ENCODE measurements at regions not wholly inside any gene's neighbourhood (a gene's known extent, or its start where the extent isn't known, plus 50 kb on each side); places are given as distances from the start of the nearest gene placed in this dataset.

DNA sequence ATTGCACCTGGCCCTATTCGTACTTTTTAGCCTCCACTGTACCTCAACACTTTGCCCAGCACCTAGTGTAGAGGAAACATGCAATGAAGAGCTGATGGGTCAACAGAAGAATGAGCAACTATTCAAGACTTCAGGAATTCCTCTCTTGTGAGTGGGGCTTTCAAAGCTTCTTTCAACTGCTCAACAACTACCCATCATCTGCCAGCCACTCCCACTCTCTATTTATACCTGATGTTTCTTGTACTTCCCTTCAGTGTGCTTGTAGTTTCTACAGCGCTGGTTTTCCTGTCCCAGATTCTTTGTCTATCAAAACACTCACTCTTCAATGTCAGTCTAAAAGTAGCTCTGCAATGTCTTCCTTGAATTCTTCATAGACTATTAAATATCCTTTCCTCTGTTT is 168.3 kb upstream of the LPP start:
- no peak overlapping the region for H3K9ac ChIP-seq (ENCODE audit: low read length)
- no peak overlapping the region for H3K4me3 ChIP-seq (ENCODE audit: low read depth in 1 of 2, low read length in 2 of 2)
- no peaks in the 10 kb centered on the region for H3K36me3 ChIP-seq (ENCODE audit: insufficient read depth, low read length)
- no peaks in the 10 kb centered on the region for H3K9me3 ChIP-seq (ENCODE audit: low read length)
- H3K4me1 ChIP-seq (ENCODE audit: insufficient read depth, low read length): no peaks in the 10 kb centered on the region
- H3K27ac ChIP-seq (ENCODE audit: low read depth, low read length): no peak overlapping the region
- no peaks in the 10 kb centered on the region for H3K27me3 ChIP-seq (ENCODE audit: control insufficient read depth in 1 of 2, insufficient read depth in 2 of 2, low read length in 2 of 2)

DNA sequence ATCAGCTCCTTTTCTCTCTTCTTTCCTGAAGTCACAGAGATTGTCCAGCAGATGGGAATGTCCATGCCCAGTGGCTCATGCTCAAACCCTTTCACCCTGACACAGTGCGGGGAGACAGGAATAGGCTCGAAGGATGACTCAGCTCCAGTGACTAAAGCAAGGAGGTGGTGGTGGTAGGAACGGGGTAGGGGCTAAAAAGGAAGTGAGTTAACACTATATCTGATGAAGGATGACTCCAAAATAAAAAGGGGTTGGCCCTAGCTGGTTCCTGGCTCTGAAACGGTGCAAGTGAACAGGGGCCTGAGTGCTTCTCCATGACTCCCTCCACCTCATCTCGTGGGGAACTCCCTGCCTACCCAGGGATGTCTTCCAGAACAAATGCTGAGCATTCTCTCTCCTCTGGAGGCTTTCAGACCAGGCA is 167.4 kb upstream of the LPP start:
- no peaks in the 10 kb centered on the region for H3K4me1 ChIP-seq (ENCODE audit: insufficient read depth, low read length)
- no peak overlapping the region for H3K27ac ChIP-seq (ENCODE audit: low read depth, low read length)
- no peak overlapping the region for H3K9ac ChIP-seq (ENCODE audit: low read length)
- H3K36me3 ChIP-seq (ENCODE audit: insufficient read depth, low read length): no peaks in the 10 kb centered on the region
- no peak overlapping the region for H3K4me3 ChIP-seq (ENCODE audit: low read depth in 1 of 2, low read length in 2 of 2)
- no peaks in the 10 kb centered on the region for H3K9me3 ChIP-seq (ENCODE audit: low read length)
- no peaks in the 10 kb centered on the region for H3K27me3 ChIP-seq (ENCODE audit: control insufficient read depth in 1 of 2, insufficient read depth in 2 of 2, low read length in 2 of 2)

DNA sequence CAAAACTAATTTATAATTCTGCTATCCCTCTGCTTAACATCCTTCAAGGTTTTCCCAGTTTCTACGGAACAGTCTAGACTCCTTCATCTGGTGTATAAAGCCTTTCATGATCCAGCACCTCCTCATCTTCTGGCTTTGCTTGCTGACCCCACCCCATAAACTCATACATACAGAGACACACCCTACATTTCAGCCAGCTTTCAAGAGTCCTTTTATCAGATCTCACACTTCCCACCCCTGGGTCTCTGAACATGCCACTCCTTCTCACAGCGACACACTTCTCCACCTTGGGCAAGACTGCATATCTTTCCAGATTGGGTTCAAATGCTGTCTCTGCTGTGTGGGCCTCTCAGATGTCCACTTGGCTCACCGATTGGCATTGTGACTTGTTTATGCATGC is 166.8 kb upstream of the LPP start:
- Histone ChIP-seq H3K9me3 (ENCODE audit: low read length) (no peaks in the 10 kb centered on the region), H3K4me3 (ENCODE audit: low read depth in 1 of 2, low read length in 2 of 2) (no peak overlapping the region), H3K27me3 (ENCODE audit: control insufficient read depth in 1 of 2, insufficient read depth in 2 of 2, low read length in 2 of 2) (no peaks in the 10 kb centered on the region), H3K36me3 (ENCODE audit: insufficient read depth, low read length) (no peaks in the 10 kb centered on the region), H3K9ac (ENCODE audit: low read length) (no peak overlapping the region), H3K4me1 (ENCODE audit: insufficient read depth, low read length) (no peaks in the 10 kb centered on the region), H3K27ac (ENCODE audit: low read depth, low read length) (no peak overlapping the region)

DNA sequence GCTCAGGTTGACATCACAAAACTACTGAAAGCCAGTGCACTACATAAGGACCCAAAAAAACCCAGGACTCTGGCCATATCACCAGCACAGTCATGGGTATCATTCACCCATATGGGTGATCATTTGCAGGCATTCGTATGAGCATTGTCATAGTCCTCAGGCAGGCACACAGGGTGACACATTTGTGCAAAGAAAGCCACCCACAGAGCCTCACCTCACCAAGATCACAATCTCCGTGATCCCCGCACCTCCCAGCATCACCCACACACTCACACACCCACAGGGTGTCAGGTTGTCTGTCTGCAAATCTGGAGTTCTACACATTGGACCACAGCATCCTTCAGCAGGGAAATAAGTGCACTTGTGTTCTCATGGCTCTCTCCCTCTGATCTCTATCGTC is 166.0 kb upstream of the LPP start:
- Histone ChIP-seq H3K4me3 (ENCODE audit: low read depth in 1 of 2, low read length in 2 of 2) (no peak overlapping the region), H3K27ac (ENCODE audit: low read depth, low read length) (no peak overlapping the region), H3K9ac (ENCODE audit: low read length) (no peak overlapping the region), H3K27me3 (ENCODE audit: control insufficient read depth in 1 of 2, insufficient read depth in 2 of 2, low read length in 2 of 2) (no peaks in the 10 kb centered on the region), H3K9me3 (ENCODE audit: low read length) (no peaks in the 10 kb centered on the region), H3K4me1 (ENCODE audit: insufficient read depth, low read length) (no peaks in the 10 kb centered on the region), H3K36me3 (ENCODE audit: insufficient read depth, low read length) (no peaks in the 10 kb centered on the region)

DNA sequence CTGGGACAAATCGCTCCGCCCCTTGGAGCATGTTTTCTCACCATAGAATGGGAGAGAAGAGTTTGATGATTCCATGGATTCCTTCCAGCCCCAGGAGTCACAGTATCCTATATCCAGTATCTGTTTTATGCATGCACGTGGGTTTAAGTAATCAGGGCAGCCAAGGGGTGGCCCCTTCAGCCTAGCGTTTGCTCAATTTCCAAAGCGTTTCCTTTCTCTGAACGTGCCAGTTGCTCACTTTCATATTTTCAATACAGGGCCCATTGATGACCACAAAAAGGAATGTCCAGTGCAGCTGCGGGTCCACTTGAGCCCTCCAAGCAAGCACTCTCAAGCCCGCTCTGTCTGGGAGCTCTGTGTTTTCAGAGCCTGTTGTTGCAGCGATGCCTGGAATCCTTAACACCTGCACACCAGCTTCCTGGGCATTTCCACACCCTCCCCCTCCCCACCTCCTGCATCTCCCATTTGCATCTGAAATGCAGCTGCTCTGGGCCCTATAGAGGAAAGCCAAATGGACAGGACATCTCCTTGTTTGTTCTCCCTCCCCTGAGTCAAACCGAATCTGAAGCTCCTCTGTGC is 164.3 kb upstream of the LPP start:
- no peak overlapping the region for H3K9ac ChIP-seq (ENCODE audit: low read length)
- no peak overlapping the region for H3K27ac ChIP-seq (ENCODE audit: low read depth, low read length)
- no peaks in the 10 kb centered on the region for H3K4me1 ChIP-seq (ENCODE audit: insufficient read depth, low read length)
- no peaks in the 10 kb centered on the region for H3K9me3 ChIP-seq (ENCODE audit: low read length)
- H3K4me3 ChIP-seq (ENCODE audit: low read depth in 1 of 2, low read length in 2 of 2): no peak overlapping the region
- H3K27me3 ChIP-seq (ENCODE audit: control insufficient read depth in 1 of 2, insufficient read depth in 2 of 2, low read length in 2 of 2): no peaks in the 10 kb centered on the region
- H3K36me3 ChIP-seq (ENCODE audit: insufficient read depth, low read length): no peaks in the 10 kb centered on the region

DNA sequence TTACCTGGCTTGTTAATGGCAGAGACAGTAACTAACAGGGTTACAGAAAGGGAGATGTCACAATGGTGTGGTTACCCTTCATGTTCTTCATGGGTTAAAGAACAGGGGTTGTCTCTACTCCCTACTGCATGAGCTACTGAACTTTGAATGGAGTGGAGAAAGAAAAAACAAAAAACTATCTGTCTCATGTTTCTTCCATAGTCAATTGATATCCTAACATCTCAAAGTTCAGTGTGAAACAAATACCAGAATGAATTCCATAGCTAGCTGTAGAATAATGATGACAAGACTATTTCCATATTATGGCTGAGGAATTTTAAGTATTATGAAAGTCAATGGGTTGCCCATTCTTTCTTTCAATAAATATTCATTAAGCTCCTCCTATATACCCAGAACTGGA is 161.3 kb upstream of the LPP start:
- no peak overlapping the region for H3K9ac ChIP-seq (ENCODE audit: low read length)
- no peaks in the 10 kb centered on the region for H3K36me3 ChIP-seq (ENCODE audit: insufficient read depth, low read length)
- H3K27ac ChIP-seq (ENCODE audit: low read depth, low read length): no peak overlapping the region
- H3K4me3 ChIP-seq (ENCODE audit: low read depth in 1 of 2, low read length in 2 of 2): no peak overlapping the region
- no peaks in the 10 kb centered on the region for H3K9me3 ChIP-seq (ENCODE audit: low read length)
- no peaks in the 10 kb centered on the region for H3K4me1 ChIP-seq (ENCODE audit: insufficient read depth, low read length)
- H3K27me3 ChIP-seq (ENCODE audit: control insufficient read depth in 1 of 2, insufficient read depth in 2 of 2, low read length in 2 of 2): no peaks in the 10 kb centered on the region

DNA sequence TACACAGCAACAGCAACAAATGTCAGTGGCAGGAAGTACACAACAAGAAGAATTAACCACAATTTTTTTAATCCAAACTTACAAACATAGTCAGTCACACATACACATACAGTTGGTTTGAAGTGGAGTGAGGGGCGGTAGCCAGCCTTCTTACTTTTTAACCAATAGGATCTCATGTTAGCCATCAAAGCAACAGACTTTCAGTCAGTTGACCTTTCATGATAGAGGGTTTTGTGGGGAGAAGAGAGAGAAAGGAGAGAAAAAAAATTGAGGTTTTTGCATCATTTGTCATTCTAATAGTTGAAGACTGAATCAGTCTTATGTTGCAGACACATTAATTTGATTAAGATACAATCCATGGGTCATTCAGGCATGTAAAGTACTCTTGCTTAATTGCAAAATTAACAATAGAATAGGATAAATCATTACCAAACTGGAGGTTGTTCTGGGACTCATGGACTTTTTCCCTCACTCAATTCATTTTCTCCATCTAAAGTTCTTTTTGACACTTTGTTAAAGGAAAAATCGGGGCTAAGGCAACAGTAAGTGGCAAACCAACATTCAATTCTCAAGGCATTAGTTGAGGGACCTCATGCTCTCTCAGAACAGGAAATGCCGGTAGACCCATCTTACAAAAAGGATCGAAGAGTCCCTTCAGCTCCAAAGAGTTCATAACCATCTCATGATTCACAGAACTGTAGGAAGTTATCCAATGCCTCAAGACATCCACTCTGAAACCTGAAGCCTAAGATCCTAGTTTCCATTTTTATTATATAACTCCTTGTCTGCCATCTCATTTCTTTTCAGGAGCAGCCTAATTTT is 159.5 kb upstream of the LPP start:
- H3K27me3 ChIP-seq (ENCODE audit: control insufficient read depth in 1 of 2, insufficient read depth in 2 of 2, low read length in 2 of 2): no peaks in the 10 kb centered on the region
- H3K36me3 ChIP-seq (ENCODE audit: insufficient read depth, low read length): no peaks in the 10 kb centered on the region
- no peak overlapping the region for H3K9ac ChIP-seq (ENCODE audit: low read length)
- H3K27ac ChIP-seq (ENCODE audit: low read depth, low read length): no peak overlapping the region
- H3K4me3 ChIP-seq (ENCODE audit: low read depth in 1 of 2, low read length in 2 of 2): no peak overlapping the region
- no peaks in the 10 kb centered on the region for H3K4me1 ChIP-seq (ENCODE audit: insufficient read depth, low read length)
- H3K9me3 ChIP-seq (ENCODE audit: low read length): no peaks in the 10 kb centered on the region

DNA sequence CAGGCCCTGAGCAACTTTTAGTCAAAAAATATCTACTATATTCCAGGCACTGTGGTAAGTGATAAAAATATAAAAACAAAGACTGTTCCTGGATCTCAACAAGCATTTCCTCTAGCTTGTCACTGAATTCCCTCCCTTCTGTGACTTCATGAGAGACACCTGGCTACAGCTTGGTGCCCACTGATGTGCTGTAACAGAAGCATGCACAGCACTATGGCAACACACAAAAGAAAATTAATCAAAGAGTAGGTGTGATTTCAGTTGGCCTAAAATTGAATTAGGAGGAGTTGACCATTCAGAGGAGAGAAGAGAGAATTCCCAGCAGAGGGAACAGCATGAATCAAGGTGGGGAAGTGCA is 158.9 kb upstream of the LPP start:
- no peaks in the 10 kb centered on the region for H3K4me1 ChIP-seq (ENCODE audit: insufficient read depth, low read length)
- no peak overlapping the region for H3K4me3 ChIP-seq (ENCODE audit: low read depth in 1 of 2, low read length in 2 of 2)
- no peaks in the 10 kb centered on the region for H3K36me3 ChIP-seq (ENCODE audit: insufficient read depth, low read length)
- H3K9me3 ChIP-seq (ENCODE audit: low read length): no peaks in the 10 kb centered on the region
- H3K27me3 ChIP-seq (ENCODE audit: control insufficient read depth in 1 of 2, insufficient read depth in 2 of 2, low read length in 2 of 2): no peaks in the 10 kb centered on the region
- H3K27ac ChIP-seq (ENCODE audit: low read depth, low read length): no peak overlapping the region
- H3K9ac ChIP-seq (ENCODE audit: low read length): no peak overlapping the region

DNA sequence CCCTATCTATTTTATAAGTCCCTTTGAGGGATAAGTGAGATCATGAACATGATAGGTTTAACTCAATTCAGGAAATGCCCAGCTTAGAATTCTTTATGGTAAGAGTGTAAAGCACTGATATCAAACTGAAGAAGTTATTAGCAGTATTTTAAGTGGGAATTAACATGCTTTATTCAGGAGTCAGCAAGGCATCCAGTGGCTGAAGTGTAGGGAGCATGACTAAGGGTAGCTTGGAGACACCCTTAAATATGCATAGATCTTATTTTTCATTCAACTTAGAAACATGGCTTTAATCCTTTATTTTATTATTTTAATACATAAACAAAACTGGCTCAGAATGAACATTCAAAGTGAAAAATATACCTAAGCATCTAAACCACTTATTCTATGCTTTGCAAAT is 158.3 kb upstream of the LPP start:
- H3K4me3 ChIP-seq (ENCODE audit: low read depth in 1 of 2, low read length in 2 of 2): no peak overlapping the region
- H3K4me1 ChIP-seq (ENCODE audit: insufficient read depth, low read length): no peaks in the 10 kb centered on the region
- H3K9me3 ChIP-seq (ENCODE audit: low read length): no peaks in the 10 kb centered on the region
- no peaks in the 10 kb centered on the region for H3K36me3 ChIP-seq (ENCODE audit: insufficient read depth, low read length)
- no peaks in the 10 kb centered on the region for H3K27me3 ChIP-seq (ENCODE audit: control insufficient read depth in 1 of 2, insufficient read depth in 2 of 2, low read length in 2 of 2)
- no peak overlapping the region for H3K9ac ChIP-seq (ENCODE audit: low read length)
- no peak overlapping the region for H3K27ac ChIP-seq (ENCODE audit: low read depth, low read length)

DNA sequence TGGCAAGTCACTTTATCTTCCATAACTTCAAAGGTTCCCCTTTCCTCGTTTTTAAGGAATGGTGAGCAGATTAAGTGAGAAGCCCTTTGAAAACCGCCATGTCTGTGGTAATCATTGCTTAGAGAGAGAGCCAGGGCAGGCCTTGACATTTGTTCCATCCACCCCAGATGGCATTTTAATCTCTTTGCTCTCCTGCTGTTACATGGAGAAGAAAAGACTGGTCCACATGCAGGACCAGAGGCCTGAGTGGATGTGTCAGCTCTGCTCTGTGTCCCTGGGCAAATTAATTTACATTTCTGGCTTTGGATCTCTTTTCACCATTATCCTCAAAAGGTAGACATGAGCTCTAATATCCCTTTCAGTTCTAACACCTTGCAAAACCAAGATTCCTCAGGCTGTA is 157.3 kb upstream of the LPP start:
- Histone ChIP-seq H3K9ac (ENCODE audit: low read length) (no peak overlapping the region), H3K4me3 (ENCODE audit: low read depth in 1 of 2, low read length in 2 of 2) (no peak overlapping the region), H3K36me3 (ENCODE audit: insufficient read depth, low read length) (no peaks in the 10 kb centered on the region), H3K9me3 (ENCODE audit: low read length) (no peaks in the 10 kb centered on the region), H3K4me1 (ENCODE audit: insufficient read depth, low read length) (no peaks in the 10 kb centered on the region), H3K27ac (ENCODE audit: low read depth, low read length) (no peak overlapping the region), H3K27me3 (ENCODE audit: control insufficient read depth in 1 of 2, insufficient read depth in 2 of 2, low read length in 2 of 2) (no peaks in the 10 kb centered on the region)

DNA sequence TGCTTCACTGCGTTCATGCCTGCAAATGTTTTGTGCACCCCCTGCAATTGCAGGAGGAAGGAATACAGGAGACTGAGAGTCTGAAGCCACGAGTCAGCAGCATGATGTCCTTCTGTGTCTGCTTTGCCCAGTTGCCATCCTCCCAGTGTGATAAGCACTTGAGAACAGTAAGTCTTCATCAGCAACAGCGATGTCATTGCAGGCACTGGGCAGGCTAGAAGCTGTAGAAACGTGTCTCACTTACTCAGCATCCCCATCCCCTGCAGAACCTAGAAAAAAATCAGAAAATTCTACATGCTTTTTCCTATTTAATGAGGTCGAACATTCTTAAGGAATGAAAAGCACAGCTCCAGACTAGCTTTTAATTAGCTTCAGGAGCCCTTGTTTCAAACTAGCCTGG is 156.5 kb upstream of the LPP start:
- H3K9ac ChIP-seq (ENCODE audit: low read length): no peak overlapping the region
- no peak overlapping the region for H3K4me3 ChIP-seq (ENCODE audit: low read depth in 1 of 2, low read length in 2 of 2)
- H3K27ac ChIP-seq (ENCODE audit: low read depth, low read length): no peak overlapping the region
- no peaks in the 10 kb centered on the region for H3K27me3 ChIP-seq (ENCODE audit: control insufficient read depth in 1 of 2, insufficient read depth in 2 of 2, low read length in 2 of 2)
- H3K9me3 ChIP-seq (ENCODE audit: low read length): no peaks in the 10 kb centered on the region
- H3K4me1 ChIP-seq (ENCODE audit: insufficient read depth, low read length): no peaks in the 10 kb centered on the region
- H3K36me3 ChIP-seq (ENCODE audit: insufficient read depth, low read length): no peaks in the 10 kb centered on the region

DNA sequence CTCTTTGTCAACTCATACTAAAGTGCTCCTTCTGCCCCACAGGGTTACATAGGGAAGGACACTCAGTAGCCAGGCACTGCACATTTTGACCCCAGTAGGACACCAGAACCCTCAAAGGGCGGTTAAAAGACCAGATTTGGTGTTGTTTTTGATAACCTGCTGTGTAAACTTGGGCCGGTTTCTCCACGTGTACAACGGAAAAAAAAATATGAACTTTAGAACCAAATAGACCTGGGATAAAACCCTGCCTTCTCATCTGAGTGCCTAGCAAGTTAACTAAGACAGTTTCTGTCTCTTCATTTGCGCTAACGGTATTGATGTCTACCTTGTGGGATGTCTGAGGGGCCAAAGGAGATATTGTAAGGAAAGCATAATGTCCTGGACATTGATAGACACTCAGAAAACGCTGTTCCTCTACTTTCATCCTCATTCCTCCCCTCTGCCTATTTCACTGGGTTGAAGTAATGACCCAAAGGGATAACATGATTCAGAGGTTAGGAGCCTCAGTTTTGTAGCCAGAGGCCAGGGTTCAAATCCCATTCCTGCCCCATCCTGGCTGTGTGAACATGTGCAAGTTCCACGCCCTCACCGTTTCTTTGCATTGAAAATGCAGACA is 155.9 kb upstream of the LPP start:
- Histone ChIP-seq H3K9ac (ENCODE audit: low read length) (no peak overlapping the region), H3K4me3 (ENCODE audit: low read depth in 1 of 2, low read length in 2 of 2) (no peak overlapping the region), H3K27ac (ENCODE audit: low read depth, low read length) (no peak overlapping the region)

More for the DNA sequence above, 155.9 kb upstream of the LPP start:
- H3K36me3 ChIP-seq (ENCODE audit: insufficient read depth, low read length): no peaks in the 10 kb centered on the region
- H3K4me1 ChIP-seq (ENCODE audit: insufficient read depth, low read length): no peaks in the 10 kb centered on the region
- no peaks in the 10 kb centered on the region for H3K27me3 ChIP-seq (ENCODE audit: control insufficient read depth in 1 of 2, insufficient read depth in 2 of 2, low read length in 2 of 2)
- H3K9me3 ChIP-seq (ENCODE audit: low read length): no peaks in the 10 kb centered on the region
